NCI-H2107 treated with DMSO at 0.1 percent for 48 hours (cell line): ENCODE measurements at regions not wholly inside any gene's neighbourhood (a gene's known extent, or its start where the extent isn't known, plus 50 kb on each side); places are given as distances from the start of the nearest gene placed in this dataset.
"Not testable (repeated sequence)": the region's sequence is repeated elsewhere in the genome, so short reads cannot be mapped to it uniquely, and the experiment has no call there.

ENCODE experiments used
- DNase-seq: peaks from one replicate; lab custom pipeline; 2025; ENCODE audit not compliant: unreplicated experiment; lab: John Stamatoyannopoulos, UW

GRCh38 chr14:105941226-105942166, 415.1 kb downstream of the TMEM121 start:
- no peak for DNase-seq

GRCh38 chr14:105942725-105943124, 416.3 kb downstream of the TMEM121 start:
- DNase-seq: not testable (repeated sequence)

GRCh38 chr14:105943973-105944602, 417.7 kb downstream of the TMEM121 start:
- no peak for DNase-seq

GRCh38 chr14:105944632-105945610, 418.5 kb downstream of the TMEM121 start:
- peak; percentile 75 for DNase-seq

- peak; percentile 49 for DNase-seq
These were observed 419.5 kb downstream of the TMEM121 start for GRCh38 chr14:105945896-105946295.

- DNase-seq: no peak
These were observed 421.2 kb downstream of the TMEM121 start for GRCh38 chr14:105947599-105947998.

GRCh38 chr14:105948955-105949354, 422.6 kb downstream of the TMEM121 start:
- DNase-seq: not testable (repeated sequence)

- DNase-seq: not testable (repeated sequence)
These were observed 424.0 kb downstream of the TMEM121 start for GRCh38 chr14:105950364-105950892.

GRCh38 chr14:105951399-105951798, 425.0 kb downstream of the TMEM121 start:
- DNase-seq: no peak

GRCh38 chr14:105952222-105952621, 425.8 kb downstream of the TMEM121 start:
- DNase-seq: no peak

- no peak for DNase-seq
These were observed 426.4 kb downstream of the TMEM121 start for GRCh38 chr14:105952826-105953225.

GRCh38 chr14:105961625-105962024, 435.2 kb downstream of the TMEM121 start:
- not testable (repeated sequence) for DNase-seq

GRCh38 chr14:105962532-105962931, 436.1 kb downstream of the TMEM121 start:
- no peak for DNase-seq

GRCh38 chr14:105968291-105968690, 441.9 kb downstream of the TMEM121 start:
- DNase-seq: no peak

GRCh38 chr14:105969026-105969425, 442.6 kb downstream of the TMEM121 start:
- not testable (repeated sequence) for DNase-seq

GRCh38 chr14:105970821-105971220, 444.4 kb downstream of the TMEM121 start:
- not testable (repeated sequence) for DNase-seq

GRCh38 chr14:105971593-105972500, 445.5 kb downstream of the TMEM121 start:
- no peak for DNase-seq

- peak; percentile 30 for DNase-seq
These were observed 448.5 kb downstream of the TMEM121 start for GRCh38 chr14:105974902-105975301.

GRCh38 chr14:105978618-105979295, 452.4 kb downstream of the TMEM121 start:
- DNase-seq: no peak
